Subcutaneous abdominal adipose tissue (tissue), 5 donors: ENCODE measurements at regions not wholly inside any gene's neighbourhood (a gene's known extent, or its start where the extent isn't known, plus 50 kb on each side); places are given as distances from the start of the nearest gene placed in this dataset.

Experiments
- H3K27ac ChIP-seq: one replicate; pipeline ENCODE4 v1.7.0; 2013; ENCODE audit warnings: low read depth, mild to moderate bottlenecking, inconsistent platforms, low read length, moderate library complexity
- H3K27me3 ChIP-seq, 5 donors: one replicate each; pipeline ENCODE4 v1.7.0; 2013; ENCODE audit warnings: low read length in 5 of 5, inconsistent platforms in 1 of 5; ENCODE audit not compliant: control insufficient read depth in 5 of 5, insufficient read depth in 4 of 5
- H3K36me3 ChIP-seq, 5 donors: one replicate each; pipeline ENCODE4 v1.7.0; 2013; ENCODE audit warnings: low read length in 5 of 5; ENCODE audit not compliant: control insufficient read depth in 5 of 5, insufficient read depth in 5 of 5
- H3K4me1 ChIP-seq, 5 donors: one replicate each; pipeline ENCODE4 v1.7.0; 2013; ENCODE audit warnings: low read length in 5 of 5, mild to moderate bottlenecking in 3 of 5, moderate library complexity in 1 of 5; ENCODE audit not compliant: control insufficient read depth in 5 of 5, insufficient read depth in 5 of 5
- H3K4me3 ChIP-seq, 5 donors: one replicate each; pipeline ENCODE4 v1.7.0; 2013; ENCODE audit warnings: low read length in 5 of 5, low read depth in 1 of 5
- H3K9ac ChIP-seq, 5 donors: one replicate each; pipeline ENCODE4 v1.7.0; 2013; ENCODE audit warnings: low read length in 5 of 5, mild to moderate bottlenecking in 4 of 5, moderate library complexity in 3 of 5
- H3K9me3 ChIP-seq, 5 donors: one replicate each; pipeline ENCODE4 v1.7.0; 2013; ENCODE audit warnings: low read length in 5 of 5; ENCODE audit not compliant: control insufficient read depth in 5 of 5
- donor health status: healthy.
- donor health status: healthy.
- donor health status: healthy.
- donor health status: healthy.
- donor health status: healthy.

DNA sequence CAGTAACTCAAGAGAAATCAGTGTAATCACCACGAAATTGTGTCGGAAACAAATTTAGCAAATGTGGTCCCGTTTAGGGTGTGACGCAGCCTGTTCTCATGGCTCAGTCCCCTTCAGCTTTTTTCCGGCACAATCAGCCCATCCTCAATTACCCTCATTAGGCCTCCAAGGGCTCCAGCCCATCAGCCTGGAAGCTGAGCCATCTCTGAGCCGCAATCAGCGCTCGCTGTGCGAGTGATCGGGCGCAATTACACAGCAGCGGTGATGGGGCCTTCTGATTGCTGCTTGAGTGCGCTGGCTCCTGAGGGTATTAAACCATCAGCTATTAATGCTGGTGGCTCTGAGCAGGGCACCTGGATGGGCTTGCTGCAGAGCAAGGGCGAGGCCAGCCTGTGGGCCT lies 55.6 kb downstream of the PLXNA1 start:
- Histone ChIP-seq H3K27me3 (peaks cover 0 to 2% (median 0%) of the 10 kb centered on the region in 5 donors), H3K4me3 (no peak overlapping the region), H3K27ac (no peak overlapping the region), H3K4me1 (peaks cover 0 to 35% (median 25%) of the 10 kb centered on the region in 5 donors), H3K9ac (no peak overlapping the region), H3K36me3 (peaks cover 0 to 13% (median 4%) of the 10 kb centered on the region in 5 donors), H3K9me3 (no peaks in the 10 kb centered on the region)

DNA sequence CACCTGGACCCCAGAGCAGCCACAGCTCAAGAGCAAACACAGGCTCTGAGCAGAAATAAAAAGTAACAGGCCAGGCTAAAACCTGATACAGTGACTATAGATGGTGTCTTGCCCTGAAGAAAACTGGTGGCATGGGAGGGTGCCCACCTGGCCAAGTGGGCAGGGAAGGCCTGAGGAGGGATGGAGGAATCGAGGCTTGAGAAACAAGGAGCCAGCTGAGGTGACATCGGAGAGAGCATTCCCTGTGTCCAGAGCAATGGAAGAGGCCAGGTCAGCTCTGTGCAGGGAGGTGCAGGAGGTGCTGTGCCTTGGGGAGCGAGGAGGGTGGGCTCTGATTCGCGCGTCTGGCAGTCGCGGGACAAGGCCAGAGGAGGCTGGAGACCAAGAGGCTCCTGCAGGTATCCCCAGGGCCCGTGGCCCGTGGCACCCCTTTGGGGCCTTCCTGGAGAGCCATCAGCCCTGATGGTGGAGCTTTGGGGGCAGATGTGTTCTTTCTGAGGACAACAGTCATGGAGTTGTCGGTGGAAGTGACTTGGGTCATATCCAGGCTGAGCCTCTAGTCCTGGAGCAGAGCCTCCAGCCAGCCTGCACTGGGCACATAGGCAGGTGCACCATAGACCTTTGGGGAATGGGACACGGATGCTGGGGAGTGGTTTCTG lies 56.1 kb downstream of the PLXNA1 start:
- Histone ChIP-seq H3K27me3 (peaks cover 0 to 2% (median 0%) of the 10 kb centered on the region in 5 donors), H3K36me3 (peaks cover 0 to 7% (median 0%) of the 10 kb centered on the region in 5 donors), H3K4me1 (peaks cover under 1 to 40% (median 30%) of the 10 kb centered on the region in 5 donors), H3K9ac (no peak overlapping the region), H3K27ac (no peak overlapping the region), H3K4me3 (no peak overlapping the region), H3K9me3 (no peaks in the 10 kb centered on the region)

DNA sequence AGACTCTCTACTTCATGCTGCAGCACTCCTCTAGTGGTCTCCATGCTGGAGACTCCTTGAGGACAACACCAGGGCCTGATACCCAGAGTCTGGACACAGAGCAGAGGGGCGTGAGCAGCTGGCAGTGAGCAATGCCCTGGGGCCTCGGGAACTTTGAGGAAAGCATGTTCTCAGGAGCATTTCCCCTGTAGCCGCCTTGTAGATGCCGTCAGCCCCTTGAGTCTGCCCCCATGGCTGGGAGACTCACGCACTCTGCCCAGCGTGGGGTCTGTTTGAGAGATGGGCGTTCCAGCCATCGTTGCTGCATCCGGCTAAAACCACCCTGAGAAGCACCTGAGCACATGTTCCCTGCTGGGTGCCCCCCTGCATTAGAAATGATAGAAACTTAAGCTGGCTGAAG lies 56.8 kb downstream of the PLXNA1 start:
- H3K4me1 ChIP-seq: peaks cover 1 to 38% (median 30%) of the 10 kb centered on the region in 5 donors
- H3K36me3 ChIP-seq: peaks cover 0 to under 1% (median 0%) of the 10 kb centered on the region in 5 donors
- H3K27me3 ChIP-seq: peaks cover 0 to 2% (median 0%) of the 10 kb centered on the region in 5 donors
- no peak overlapping the region for H3K27ac ChIP-seq
- H3K9me3 ChIP-seq: no peaks in the 10 kb centered on the region
- no peak overlapping the region for H3K9ac ChIP-seq
- H3K4me3 ChIP-seq: no peak overlapping the region

DNA sequence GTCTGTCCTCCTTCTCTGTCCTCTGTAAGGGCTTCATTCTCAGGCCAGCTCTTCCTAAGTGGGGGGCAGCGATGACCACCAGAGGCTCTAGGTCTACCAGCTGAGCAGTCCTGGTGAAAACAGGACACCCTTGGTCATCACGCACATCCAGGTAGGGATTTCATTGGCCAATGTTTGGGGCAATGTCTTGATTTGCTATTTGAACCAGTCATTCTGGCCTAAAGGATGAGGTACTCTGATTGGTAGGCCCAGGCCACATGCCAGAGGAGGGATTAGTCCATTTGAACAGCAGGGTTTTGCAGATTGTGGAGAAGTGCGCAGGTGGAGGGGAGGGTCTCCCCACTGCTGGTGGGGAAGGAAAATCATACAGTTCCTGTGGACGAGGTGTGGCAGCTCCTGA lies 57.3 kb downstream of the PLXNA1 start:
- H3K9me3 ChIP-seq: no peaks in the 10 kb centered on the region
- H3K9ac ChIP-seq: no peak overlapping the region
- peaks cover 0 to 2% (median 0%) of the 10 kb centered on the region in 5 donors for H3K27me3 ChIP-seq
- peaks cover 1 to 38% (median 29%) of the 10 kb centered on the region in 5 donors for H3K4me1 ChIP-seq
- H3K27ac ChIP-seq: no peak overlapping the region
- H3K4me3 ChIP-seq: no peak overlapping the region
- H3K36me3 ChIP-seq: no peaks in the 10 kb centered on the region

DNA sequence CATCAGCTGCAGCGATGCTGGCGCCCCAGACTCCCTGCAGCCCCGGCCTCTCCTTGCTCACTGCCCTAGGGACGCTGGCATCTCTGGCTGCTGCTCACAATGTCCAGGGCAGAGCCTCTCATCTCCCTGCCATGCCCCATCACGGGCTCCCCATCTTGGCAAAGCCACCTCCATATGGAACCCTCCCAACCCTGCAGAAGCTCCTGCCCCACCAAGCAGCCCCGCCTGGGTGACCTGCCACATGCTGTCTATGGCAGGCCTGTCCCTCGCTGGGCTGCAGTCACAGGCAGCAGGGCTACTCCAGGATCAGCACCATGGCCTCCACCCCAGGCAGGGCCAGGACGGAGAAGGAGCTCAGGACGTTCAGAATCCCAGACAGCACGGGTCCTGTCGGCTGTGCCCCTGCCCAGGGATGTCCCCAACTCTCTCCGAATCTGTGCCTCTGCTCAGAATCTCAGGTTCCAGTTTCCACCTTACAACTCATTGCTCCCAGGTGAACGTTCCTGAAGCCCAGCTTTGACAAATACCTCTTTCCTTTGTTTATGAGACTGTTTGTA lies 58.4 kb downstream of the PLXNA1 start:
- H3K4me3 ChIP-seq: no peak overlapping the region
- no peak overlapping the region for H3K9ac ChIP-seq
- H3K4me1 ChIP-seq: peaks cover 1 to 35% (median 28%) of the 10 kb centered on the region in 5 donors
- no peak overlapping the region for H3K27ac ChIP-seq
- H3K36me3 ChIP-seq: no peaks in the 10 kb centered on the region
- no peaks in the 10 kb centered on the region for H3K9me3 ChIP-seq
- H3K27me3 ChIP-seq: peaks cover 0 to 2% (median 0%) of the 10 kb centered on the region in 5 donors

DNA sequence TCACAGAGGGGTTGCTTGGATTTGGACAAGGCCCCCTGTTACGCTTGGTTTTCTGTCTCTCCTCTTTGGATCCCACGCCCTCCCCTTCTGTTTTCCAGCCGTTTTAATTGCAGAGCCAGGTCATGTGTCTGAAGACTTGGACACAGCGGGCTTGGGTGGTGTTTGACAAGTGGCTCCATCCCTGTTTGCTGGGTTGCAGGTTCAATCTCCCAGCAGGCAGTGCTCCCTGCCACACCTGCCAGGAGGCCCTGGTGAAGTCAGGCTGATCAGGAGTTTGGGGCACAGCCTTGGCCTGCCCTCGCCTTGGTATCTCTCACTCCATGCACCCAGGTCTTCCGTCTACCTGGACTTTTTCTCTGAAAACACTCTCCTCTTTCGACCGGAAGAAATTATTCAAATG lies 59.0 kb downstream of the PLXNA1 start:
- H3K9ac ChIP-seq: no peak overlapping the region
- no peak overlapping the region for H3K27ac ChIP-seq
- no peaks in the 10 kb centered on the region for H3K9me3 ChIP-seq
- H3K4me3 ChIP-seq: no peak overlapping the region
- H3K36me3 ChIP-seq: no peaks in the 10 kb centered on the region
- peaks cover 1 to 32% (median 28%) of the 10 kb centered on the region in 5 donors for H3K4me1 ChIP-seq
- peaks cover 0 to 2% (median 0%) of the 10 kb centered on the region in 5 donors for H3K27me3 ChIP-seq

DNA sequence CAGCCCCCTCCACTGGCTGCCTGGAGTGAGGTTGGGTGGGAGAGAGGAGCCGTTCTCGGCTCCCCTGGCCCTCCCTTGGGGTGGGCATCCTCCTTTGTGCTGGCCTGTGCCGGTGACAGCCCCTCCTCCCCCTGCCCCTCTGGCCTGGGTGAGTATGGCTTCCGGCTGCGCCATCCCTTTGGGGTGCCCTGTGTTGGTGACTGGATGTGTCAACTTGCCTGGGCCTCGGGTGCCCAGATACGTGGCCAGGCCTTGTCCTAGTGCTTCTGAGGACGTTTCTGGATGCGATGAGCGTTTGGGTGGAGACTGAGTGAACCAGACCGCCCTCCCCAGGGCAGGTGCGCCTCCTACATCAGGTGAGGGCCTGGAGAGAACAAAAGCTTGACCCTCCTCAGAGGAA lies 59.7 kb downstream of the PLXNA1 start:
- H3K9ac ChIP-seq: no peak overlapping the region
- H3K9me3 ChIP-seq: no peaks in the 10 kb centered on the region
- H3K4me3 ChIP-seq: no peak overlapping the region
- peaks cover 0 to 2% (median 0%) of the 10 kb centered on the region in 5 donors for H3K27me3 ChIP-seq
- no peak overlapping the region for H3K27ac ChIP-seq
- H3K36me3 ChIP-seq: no peaks in the 10 kb centered on the region
- peaks cover 1 to 28% (median 24%) of the 10 kb centered on the region in 5 donors for H3K4me1 ChIP-seq

DNA sequence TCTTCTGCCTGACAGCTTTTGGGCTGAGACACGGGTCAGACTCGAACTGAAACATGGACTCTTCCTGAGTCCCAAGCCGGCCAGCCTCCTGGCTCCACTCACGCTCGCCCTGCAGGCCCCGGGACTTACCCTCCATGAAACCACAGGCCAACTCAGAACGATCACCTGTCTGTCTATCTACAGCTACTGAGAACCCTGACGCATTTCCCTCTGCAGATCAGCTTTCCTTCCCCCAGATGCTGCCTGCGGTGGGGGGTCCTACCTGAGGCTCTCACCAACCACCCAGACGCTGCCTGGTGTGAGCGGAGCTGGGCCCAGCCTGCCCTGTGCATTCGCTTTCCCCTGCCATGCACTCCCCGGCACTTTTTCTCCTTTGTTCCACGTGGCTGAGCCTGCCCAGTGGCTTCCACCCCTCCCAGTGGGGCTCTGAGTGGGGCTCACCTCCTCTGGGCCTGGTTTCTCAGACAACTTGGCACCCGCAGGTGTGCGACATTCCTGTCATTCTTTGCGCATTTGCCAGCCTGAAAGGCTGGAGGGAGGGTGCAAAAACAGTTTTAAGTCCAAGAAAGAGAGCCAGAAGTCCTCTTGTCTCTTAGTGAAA lies 60.2 kb downstream of the PLXNA1 start:
- Histone ChIP-seq H3K36me3 (no peaks in the 10 kb centered on the region), H3K4me3 (no peak overlapping the region), H3K27me3 (peaks cover 0 to 2% (median 0%) of the 10 kb centered on the region in 5 donors), H3K9me3 (no peaks in the 10 kb centered on the region), H3K4me1 (peaks cover 1 to 28% (median 24%) of the 10 kb centered on the region in 5 donors), H3K27ac (peak overlapping the region; percentile 24), H3K9ac (peak overlapping the region in 2 of 5 donors; percentile 15 to 50)

DNA sequence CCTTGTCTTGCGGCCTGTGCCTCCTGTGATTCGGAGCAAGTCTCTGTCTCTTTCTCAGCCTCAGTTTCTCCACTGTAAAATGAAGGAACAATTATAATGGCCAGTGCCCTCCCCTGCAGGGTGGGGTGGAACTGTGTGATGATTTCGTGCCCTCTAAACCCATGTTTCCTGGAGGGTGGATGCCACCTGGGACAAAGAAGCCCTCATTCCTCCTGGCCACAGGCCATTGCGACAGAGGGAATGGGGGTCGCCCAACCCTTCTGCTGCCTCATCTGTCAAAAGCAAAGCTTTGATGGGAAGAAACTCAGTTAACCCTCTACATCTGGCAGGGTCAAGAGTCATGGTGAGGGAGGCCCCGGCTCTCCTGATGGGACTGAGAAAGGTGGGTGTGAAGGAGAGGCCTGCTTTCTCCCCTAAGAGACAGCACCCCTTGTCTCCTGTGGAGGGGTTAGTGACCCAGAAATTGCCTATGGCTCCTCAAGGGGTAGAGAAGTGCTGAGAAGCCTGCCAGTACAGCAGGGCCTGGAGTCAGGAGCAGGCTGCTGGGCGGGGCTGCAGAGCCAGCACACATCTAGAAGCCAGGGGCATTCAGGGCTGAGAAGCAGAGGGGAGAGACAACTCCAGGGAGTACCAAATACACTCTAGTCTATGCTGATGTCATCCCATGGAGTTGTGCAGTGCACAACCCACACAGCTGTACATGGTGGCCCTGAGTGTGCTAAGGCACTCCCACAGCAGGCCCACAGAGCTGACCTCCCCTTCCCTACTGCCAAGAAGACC lies 61.0 kb downstream of the PLXNA1 start:
- H3K4me3 ChIP-seq: no peak overlapping the region
- no peaks in the 10 kb centered on the region for H3K27me3 ChIP-seq
- H3K9ac ChIP-seq: peak overlapping the region in 2 of 5 donors; percentile 15 to 50
- no peaks in the 10 kb centered on the region for H3K9me3 ChIP-seq
- peaks cover 1 to 28% (median 24%) of the 10 kb centered on the region in 5 donors for H3K4me1 ChIP-seq
- H3K27ac ChIP-seq: peak overlapping the region; percentile 24
- H3K36me3 ChIP-seq: no peaks in the 10 kb centered on the region
